HepG2 (cell line): ENCODE measurements at regions not wholly inside any gene's neighbourhood (a gene's known extent, or its start where the extent isn't known, plus 50 kb on each side); places are given as distances from the start of the nearest gene placed in this dataset.

Source experiments
- ATAC-seq: fragments of 200-7000 bp; cut with Tn5 transposase; 3 replicates; pipeline ENCODE4 v1.9.1; 2020; ENCODE audit warnings: mild to moderate bottlenecking, moderate library complexity
- BruUV-seq: library from RNA; stranded (reverse); fragments of 400-500 nt; replicated peaks from 2 replicates; lab custom pipeline; 2021; lab: Mats Ljungman, UMichigan
- CTCF ChIA-PET: fragments of 300-600 bp; formaldehyde crosslinking; extraction: SDS; loops from one replicate; lab custom pipeline; 2021; ENCODE audit warnings: low total read pairs, inconsistent platforms, low intra/inter-chr PET ratio; lab: Yijun Ruan, JAX
- POLR2A ChIA-PET: fragments of 350-600 bp; sonication (Branson Sonifier 250); formaldehyde crosslinking; loops from one replicate; lab custom pipeline; 2020; ENCODE audit warnings: antibody characterized with exemption, inconsistent platforms; lab: Yijun Ruan, JAX
- DNase-seq: peaks from one replicate; pipeline ENCODE4 v3.0.0-alpha.2; 2015; ENCODE audit warnings: low spot score
- FAIRE-seq: peaks from 3 replicates; lab custom pipeline; 2011; peaks lifted over from hg19 to GRCh38; lab: Jason Lieb, UNC
- H2AFZ ChIP-seq: one replicate; pipeline ENCODE4 v1.6.1; 2011; ENCODE audit warnings: low read length, inconsistent platforms
- H3K27ac ChIP-seq: fragments of 300-600 bp; 3 replicates; pipeline ENCODE4 v1.8.0; 2011; ENCODE audit warnings: mixed run types, mild to moderate bottlenecking, mixed read lengths, low read length, inconsistent platforms; ENCODE audit not compliant: insufficient read depth; ENCODE audit errors: extremely low read length
- H3K27me3 ChIP-seq, 2 experiments: fragments of 200-600 bp in 1 of 2; 2 replicates in 1 of 2; 3 replicates in 1 of 2; pipeline versions ENCODE4 v1.6.0 to v1.8.0; 2011; ENCODE audit warnings: low read length in 2 of 2, mild to moderate bottlenecking in 2 of 2, moderate library complexity in 2 of 2, inconsistent platforms in 1 of 2; ENCODE audit not compliant: insufficient read depth in 2 of 2, control insufficient read depth in 1 of 2
- H3K36me3 ChIP-seq, 2 experiments: fragments of 200-600 bp in 1 of 2; replicated peaks in 1 of 2; 2 replicates in 1 of 2; 3 replicates in 1 of 2; pipeline versions ENCODE4 v1.5.1 to v1.8.0; 2011; ENCODE audit warnings: low read length in 2 of 2, inconsistent platforms in 1 of 2; ENCODE audit not compliant: insufficient read depth in 2 of 2, control insufficient read depth in 1 of 2
- H3K4me1 ChIP-seq: 2 replicates; pipeline ENCODE4 v1.5.1; 2012; ENCODE audit warnings: low read length, inconsistent platforms; ENCODE audit not compliant: insufficient read depth
- H3K4me2 ChIP-seq: 2 replicates; pipeline ENCODE4 v1.6.0; 2011; ENCODE audit warnings: low read depth, low read length, inconsistent platforms
- H3K4me3 ChIP-seq, 3 experiments: fragments of 200-600 bp in 1 of 3; sonication (generic), shearing (Covaris generic) in 1 of 3; replicated peaks in 1 of 3; 2 replicates each; pipeline ENCODE4 v1.5.1; 2011 to 2016; ENCODE audit warnings: low read length in 3 of 3, inconsistent platforms in 2 of 3, low read depth in 2 of 3, mild to moderate bottlenecking in 2 of 3, control low read depth in 1 of 3, mixed read lengths in 1 of 3; ENCODE audit not compliant: insufficient read depth in 1 of 3
- H3K79me2 ChIP-seq: one replicate; pipeline ENCODE4 v1.6.1; 2011; ENCODE audit warnings: low read length, inconsistent platforms; ENCODE audit not compliant: insufficient read depth
- H3K9ac ChIP-seq: 2 replicates; pipeline ENCODE4 v1.6.0; 2011; ENCODE audit warnings: mild to moderate bottlenecking, low read depth, low read length, inconsistent platforms; ENCODE audit not compliant: insufficient read depth
- H3K9me3 ChIP-seq: 2 replicates; pipeline ENCODE4 v1.5.1; 2012; ENCODE audit warnings: mild to moderate bottlenecking, low read length
- H4K20me1 ChIP-seq: 2 replicates; pipeline ENCODE4 v1.6.0; 2011; ENCODE audit warnings: inconsistent platforms, mild to moderate bottlenecking, low read length, moderate library complexity; ENCODE audit not compliant: insufficient read depth
- AKAP8 ChIP-seq: sonication (generic); formaldehyde crosslinking; IDR thresholded peaks from 2 replicates; pipeline ENCODE4 v1.5.1; 2020; ENCODE audit warnings: mild to moderate bottlenecking, missing genetic modification reagents
- FOXK2 ChIP-seq: fragments of 450-650 bp; IDR thresholded peaks from 2 replicates; pipeline ENCODE4 v1.6.1; 2016
- MEIS2 ChIP-seq: sonication (generic); formaldehyde crosslinking; IDR thresholded peaks from 2 replicates; pipeline ENCODE4 v1.9.0; 2021; ENCODE audit warnings: mild to moderate bottlenecking, missing genetic modification reagents
- MXI1 ChIP-seq: IDR thresholded peaks from 3 replicates; pipeline ENCODE4 v1.6.1; 2012; ENCODE audit warnings: low read depth, low read length, inconsistent platforms, borderline replicate concordance
- NFE2 ChIP-seq: sonication (generic); formaldehyde crosslinking; IDR thresholded peaks from 2 replicates; pipeline ENCODE4 v1.4.0; 2020; ENCODE audit warnings: missing genetic modification reagents
- ZFP62 ChIP-seq: sonication (generic); formaldehyde crosslinking; IDR thresholded peaks from 2 replicates; pipeline ENCODE4 v1.4.0; 2020; ENCODE audit warnings: missing genetic modification reagents
- ZNF253 ChIP-seq: sonication (generic); formaldehyde crosslinking; IDR thresholded peaks from 2 replicates; pipeline ENCODE4 v1.8.0; 2022; ENCODE audit warnings: mild to moderate bottlenecking, missing genetic modification reagents, borderline replicate concordance
- ZNF317 ChIP-seq: sonication (generic); formaldehyde crosslinking; IDR thresholded peaks from 2 replicates; pipeline ENCODE4 v1.5.0; 2020; ENCODE audit warnings: mild to moderate bottlenecking, missing genetic modification reagents
- ZNF7 ChIP-seq: IDR thresholded peaks from 2 replicates; pipeline ENCODE4 v1.6.1; 2016; ENCODE audit warnings: missing biosample characterization, missing genetic modification reagents
- WGBS: methylation state at CpG from one replicate; pipeline ENCODE4 v1.1.6; 2017; ENCODE audit warnings: low lambda C conversion rate; 5-methylcytosine and 5-hydroxymethylcytosine counted together
- in situ Hi-C: cut with HindIII; loops from 2 replicates; pipeline ENCODE4 v1.10.0; 2017; ENCODE audit warnings: low pct_unique_long_range_greater_than_20kb; ENCODE audit not compliant: extremely low pct_ligation_motif_present
- intact Hi-C: fragments of 100-400 bp; cut with micrococcal nuclease; formaldehyde crosslinking; loops from one replicate; pipeline ENCODE4 v1.10.0; 2022; ENCODE audit not compliant: unreplicated experiment
- TF ChIP-seq, protein P1 (sequence below): conservative IDR thresholded peaks from 2 replicates; pipeline ENCODE4 v1.6.1; 2018; ENCODE audit warnings: missing genetic modification reagents
- TF ChIP-seq, protein P2 (sequence below): sonication (generic); formaldehyde crosslinking; IDR thresholded peaks from 2 replicates; pipeline ENCODE4 v1.8.0; 2022; ENCODE audit warnings: mild to moderate bottlenecking, missing genetic modification reagents
- TF ChIP-seq, protein P3 (sequence below): fragments of 450-650 bp; IDR thresholded peaks from 2 replicates; pipeline ENCODE4 v1.6.1; 2017; ENCODE audit warnings: mild to moderate bottlenecking

DNA sequence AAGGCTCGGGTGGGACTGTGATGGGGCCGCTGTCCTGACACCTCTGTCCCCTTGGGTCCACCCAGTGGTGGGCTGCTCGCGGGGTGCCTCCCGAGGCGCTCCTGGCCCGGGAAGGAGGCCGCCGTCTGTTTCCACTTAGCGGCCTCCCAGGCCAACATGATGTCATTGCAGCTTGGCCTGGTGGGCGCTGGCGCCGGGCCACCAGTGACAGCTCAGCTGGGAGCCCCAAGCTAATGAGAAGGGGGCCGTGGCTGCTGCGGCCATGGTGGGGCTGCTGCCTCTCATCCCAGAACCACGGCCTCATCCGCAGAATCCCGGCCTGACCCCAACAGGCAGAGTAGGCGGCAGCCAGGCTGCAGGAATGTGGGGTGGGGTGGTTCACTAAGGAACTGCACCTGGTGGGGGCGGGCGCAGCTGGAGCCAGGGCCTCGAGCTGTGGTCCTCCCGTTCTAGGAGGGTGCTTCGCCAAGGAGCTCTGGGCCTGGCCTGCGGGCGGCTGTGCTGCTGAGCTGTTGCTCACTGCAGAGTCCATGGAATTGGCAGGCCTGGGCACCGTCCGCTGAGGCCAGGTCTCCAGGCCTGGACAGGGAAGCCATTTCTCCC, 123.5 kb upstream of the COL5A1 start:
- H3K79me2 ChIP-seq = no peaks in the 10 kb centered on the region
- FAIRE-seq = no peak
- TF ChIP-seq NFE2 (CRISPR knock-in tag) (no peak), MXI1 (no peak), ZNF253 (CRISPR knock-in tag) (no peak), AKAP8 (CRISPR knock-in tag) (no peak), ZFP62 (no peak), ZNF7 (CRISPR knock-in tag) (no peak), ZNF317 (CRISPR knock-in tag) (no peak), MEIS2 (CRISPR knock-in tag) (no peak), FOXK2 (no peak)
- TF ChIP-seq, protein P1, sequence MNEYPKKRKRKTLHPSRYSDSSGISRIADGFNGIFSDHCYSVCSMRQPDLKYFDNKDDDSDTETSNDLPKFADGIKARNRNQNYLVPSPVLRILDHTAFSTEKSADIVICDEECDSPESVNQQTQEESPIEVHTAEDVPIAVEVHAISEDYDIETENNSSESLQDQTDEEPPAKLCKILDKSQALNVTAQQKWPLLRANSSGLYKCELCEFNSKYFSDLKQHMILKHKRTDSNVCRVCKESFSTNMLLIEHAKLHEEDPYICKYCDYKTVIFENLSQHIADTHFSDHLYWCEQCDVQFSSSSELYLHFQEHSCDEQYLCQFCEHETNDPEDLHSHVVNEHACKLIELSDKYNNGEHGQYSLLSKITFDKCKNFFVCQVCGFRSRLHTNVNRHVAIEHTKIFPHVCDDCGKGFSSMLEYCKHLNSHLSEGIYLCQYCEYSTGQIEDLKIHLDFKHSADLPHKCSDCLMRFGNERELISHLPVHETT = no peak
- TF ChIP-seq, protein P2, sequence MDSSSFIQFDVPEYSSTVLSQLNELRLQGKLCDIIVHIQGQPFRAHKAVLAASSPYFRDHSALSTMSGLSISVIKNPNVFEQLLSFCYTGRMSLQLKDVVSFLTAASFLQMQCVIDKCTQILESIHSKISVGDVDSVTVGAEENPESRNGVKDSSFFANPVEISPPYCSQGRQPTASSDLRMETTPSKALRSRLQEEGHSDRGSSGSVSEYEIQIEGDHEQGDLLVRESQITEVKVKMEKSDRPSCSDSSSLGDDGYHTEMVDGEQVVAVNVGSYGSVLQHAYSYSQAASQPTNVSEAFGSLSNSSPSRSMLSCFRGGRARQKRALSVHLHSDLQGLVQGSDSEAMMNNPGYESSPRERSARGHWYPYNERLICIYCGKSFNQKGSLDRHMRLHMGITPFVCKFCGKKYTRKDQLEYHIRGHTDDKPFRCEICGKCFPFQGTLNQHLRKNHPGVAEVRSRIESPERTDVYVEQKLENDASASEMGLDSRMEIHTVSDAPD (CRISPR knock-in tag) = no peak
- TF ChIP-seq, protein P3, sequence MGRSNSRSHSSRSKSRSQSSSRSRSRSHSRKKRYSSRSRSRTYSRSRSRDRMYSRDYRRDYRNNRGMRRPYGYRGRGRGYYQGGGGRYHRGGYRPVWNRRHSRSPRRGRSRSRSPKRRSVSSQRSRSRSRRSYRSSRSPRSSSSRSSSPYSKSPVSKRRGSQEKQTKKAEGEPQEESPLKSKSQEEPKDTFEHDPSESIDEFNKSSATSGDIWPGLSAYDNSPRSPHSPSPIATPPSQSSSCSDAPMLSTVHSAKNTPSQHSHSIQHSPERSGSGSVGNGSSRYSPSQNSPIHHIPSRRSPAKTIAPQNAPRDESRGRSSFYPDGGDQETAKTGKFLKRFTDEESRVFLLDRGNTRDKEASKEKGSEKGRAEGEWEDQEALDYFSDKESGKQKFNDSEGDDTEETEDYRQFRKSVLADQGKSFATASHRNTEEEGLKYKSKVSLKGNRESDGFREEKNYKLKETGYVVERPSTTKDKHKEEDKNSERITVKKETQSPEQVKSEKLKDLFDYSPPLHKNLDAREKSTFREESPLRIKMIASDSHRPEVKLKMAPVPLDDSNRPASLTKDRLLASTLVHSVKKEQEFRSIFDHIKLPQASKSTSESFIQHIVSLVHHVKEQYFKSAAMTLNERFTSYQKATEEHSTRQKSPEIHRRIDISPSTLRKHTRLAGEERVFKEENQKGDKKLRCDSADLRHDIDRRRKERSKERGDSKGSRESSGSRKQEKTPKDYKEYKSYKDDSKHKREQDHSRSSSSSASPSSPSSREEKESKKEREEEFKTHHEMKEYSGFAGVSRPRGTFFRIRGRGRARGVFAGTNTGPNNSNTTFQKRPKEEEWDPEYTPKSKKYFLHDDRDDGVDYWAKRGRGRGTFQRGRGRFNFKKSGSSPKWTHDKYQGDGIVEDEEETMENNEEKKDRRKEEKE = no peak
- TF ChIP-seq, all 625 proteins: peak for 0
- Histone ChIP-seq H3K9me3 (no peaks in the 10 kb centered on the region), H3K4me3 (no peak overlapping the region), H3K27me3 (peaks cover 9 to 61% of the 10 kb centered on the region in 2 experiments; a peak in 3 of 5 replicates), H3K9ac (no peak overlapping the region), H3K36me3 (no peaks in the 10 kb centered on the region), H3K4me1 (no peaks in the 10 kb centered on the region), H3K4me2 (no peak overlapping the region), H3K27ac (no peak overlapping the region), H2AFZ (no peak overlapping the region), H4K20me1 (no peaks in the 10 kb centered on the region)
- intact Hi-C loops (no loop called here), in situ Hi-C loops (no loop called here)
- WGBS = 7% methylated on average over 3 of the region's 28 CpGs
- CTCF ChIA-PET = no interaction called here
- POLR2A ChIA-PET = no interaction called here
- BruUV-seq = no TSS peak
- no peak for DNase-seq
- ATAC-seq = no peak
